ENCODE measurements at regions not wholly inside any gene's neighbourhood (a gene's known extent, or its start where the extent isn't known, plus 50 kb on each side); places are given as distances from the start of the nearest gene placed in this dataset.
A peak's percentile ranks its signal among the peaks of the same experiment; 100 is the strongest.
"Not testable (repeated sequence)": the region's sequence is repeated elsewhere in the genome, so short reads cannot be mapped to it uniquely, and the experiment has no call there.

DNA sequence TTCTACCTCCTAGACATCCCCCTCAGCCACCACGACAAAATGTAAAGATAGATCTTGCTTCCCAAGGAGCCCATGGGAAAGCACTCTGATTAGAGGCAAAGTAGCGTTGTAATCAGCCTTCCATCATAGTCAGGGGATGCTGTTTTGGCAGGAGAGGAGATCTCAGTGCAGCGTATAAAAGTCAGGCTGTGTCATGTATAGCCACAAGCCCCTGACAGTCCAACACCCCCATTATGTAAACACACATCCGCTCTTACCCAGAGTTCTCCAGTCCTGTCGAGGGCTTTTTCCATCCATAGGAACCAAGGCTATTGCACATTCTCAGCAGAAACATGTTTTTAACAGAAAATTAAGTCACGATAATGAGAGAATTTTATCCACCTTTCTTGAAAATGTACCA, 156.3 kb downstream of the CYSLTR2 start:
- DNase-seq, result no peak

DNA sequence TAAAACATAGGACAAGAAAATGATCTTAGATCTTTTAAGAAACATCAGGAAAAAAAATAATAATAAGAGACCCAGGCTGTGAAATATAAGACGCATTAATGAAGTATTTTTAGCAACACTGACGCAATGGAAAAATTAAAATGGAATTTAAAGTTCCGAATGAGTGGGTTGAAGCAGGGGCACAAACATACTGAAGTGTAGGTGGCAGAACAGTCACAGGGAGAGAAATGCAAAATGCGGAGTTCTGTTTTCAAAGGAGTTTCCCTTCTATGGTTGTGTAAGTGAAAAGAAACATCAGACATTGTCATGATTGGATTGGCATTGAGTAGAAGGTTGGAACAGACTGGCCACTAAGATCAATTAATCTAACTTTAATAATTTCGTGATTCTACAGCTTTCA, 159.8 kb downstream of the CYSLTR2 start:
- no peak for DNase-seq

DNA sequence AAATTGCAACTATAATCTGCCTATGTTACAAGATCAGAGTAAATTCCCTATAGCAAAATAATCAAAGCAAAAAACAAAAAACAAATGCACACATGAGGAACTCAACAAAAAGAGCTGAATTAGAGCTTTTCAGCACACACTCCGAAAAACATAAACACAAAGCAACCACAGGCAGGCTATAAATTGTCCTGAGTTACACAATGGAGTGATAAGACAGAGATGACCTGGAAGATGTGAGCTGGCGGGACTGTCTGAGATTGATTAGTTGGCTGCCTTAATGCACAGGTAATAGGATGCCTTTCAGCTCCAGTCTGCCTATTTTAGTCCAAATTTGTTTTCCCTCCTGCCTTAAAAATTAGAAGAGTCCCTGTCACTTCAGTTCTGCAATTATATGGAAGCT, 159.0 kb upstream of the FNDC3A start:
- DNase-seq, result no peak

DNA sequence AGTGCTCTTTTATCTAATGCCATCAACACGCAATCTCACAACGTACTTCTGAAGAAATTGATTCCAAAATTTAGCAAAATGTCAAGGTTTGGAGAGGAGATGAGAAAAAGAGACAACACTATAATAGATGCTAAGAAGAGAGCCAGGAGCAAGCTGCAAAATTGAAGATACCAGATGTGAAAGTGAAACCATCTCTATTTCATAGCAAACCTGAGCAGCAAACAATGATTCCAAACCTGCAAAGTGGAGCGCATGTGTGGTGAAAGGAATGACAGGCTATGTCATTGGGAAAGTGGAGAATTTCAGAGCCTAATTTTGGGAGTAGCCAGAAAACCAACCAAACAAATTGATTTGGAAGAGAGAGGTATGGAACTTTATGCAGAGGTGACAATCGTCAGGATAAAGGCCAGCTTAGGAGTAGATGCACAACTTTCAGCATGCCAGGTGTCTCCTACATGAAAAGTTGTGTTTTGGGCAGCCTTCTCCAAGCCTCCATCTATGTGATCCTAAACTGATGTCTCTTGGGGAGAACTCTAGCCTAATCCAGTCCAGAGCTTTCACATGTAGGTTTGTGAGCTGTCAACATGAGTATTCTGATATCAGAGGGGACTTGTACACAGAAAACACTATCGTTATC, 158.4 kb upstream of the FNDC3A start:
- DNase-seq, result peak; percentile 9

DNA sequence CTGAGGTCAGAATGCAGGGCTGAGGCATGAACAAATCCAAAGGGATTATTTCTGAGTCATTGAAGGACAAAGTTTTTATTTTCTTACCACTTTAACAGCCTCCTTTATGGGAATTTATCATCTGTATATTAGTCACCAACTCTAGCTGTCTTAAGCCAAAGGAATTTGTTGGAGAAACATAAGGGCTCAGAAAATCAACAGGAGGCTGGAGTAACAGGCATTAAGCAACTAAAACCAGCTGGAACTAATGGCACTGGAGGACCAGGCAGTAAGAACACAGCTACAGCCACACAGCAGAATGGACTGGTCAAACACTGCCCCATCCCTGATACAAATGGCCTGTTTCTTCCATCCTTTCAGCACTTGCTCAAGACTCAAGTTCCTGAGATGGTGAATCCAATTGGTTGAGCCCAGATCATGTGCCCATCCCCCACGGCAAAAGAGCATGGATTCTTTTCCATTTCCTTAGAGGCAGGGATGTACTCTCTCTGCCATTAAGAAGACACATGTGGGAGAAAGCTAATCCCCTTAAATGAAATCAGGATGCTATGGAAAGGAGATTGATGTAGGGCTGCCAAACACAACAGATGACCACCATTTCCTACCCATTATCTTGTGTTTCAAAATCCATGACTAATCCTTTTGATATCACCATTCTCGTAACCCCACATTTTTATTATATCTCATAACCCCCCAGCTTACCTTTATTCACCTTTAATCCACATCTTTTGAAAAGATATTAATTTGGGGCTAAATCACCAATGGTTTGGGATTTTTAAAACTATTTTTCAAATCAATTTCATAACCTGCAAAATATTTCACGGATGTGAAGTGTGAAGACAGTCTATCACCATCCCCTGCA, 157.0 kb upstream of the FNDC3A start:
- DNase-seq, result no peak

DNA sequence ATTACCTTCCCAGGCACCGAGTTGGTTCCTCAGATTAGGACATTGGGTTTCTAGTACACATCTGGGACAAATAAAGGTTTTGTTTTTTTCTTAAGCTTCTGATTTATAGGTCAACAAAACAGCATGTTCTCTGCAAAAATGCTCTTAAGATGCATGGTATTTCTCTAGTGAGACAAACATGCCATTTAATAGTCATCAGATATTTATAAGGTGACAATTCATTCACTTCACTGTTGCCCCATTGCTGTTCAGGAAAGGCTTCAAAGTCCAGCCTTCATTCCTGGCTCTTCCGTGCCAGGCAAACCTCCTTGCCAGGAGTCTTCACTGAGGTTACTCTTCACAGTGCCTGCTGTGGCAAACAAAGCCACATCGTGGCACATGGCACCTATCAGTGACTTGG, 156.3 kb upstream of the FNDC3A start:
- no peak for DNase-seq

DNA sequence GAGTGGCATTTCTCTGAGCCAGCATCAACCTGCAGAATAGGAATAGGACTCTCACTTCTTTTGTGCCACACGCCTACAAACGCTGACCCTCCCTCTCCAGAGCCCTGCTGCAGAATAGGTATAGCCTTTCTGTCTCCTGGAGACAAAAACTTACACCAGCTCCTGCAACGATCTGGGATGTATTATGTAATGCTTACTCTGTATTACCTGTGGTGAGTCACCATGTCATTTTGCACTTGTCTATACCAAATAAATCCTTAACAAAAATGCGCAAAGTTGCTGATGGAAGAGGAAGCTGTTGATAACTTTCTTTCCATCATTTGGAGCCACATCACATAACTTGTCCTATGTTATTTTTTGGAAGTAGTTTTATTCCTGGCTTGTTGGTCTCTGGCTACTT, 155.8 kb upstream of the FNDC3A start:
- DNase-seq, result no peak

DNA sequence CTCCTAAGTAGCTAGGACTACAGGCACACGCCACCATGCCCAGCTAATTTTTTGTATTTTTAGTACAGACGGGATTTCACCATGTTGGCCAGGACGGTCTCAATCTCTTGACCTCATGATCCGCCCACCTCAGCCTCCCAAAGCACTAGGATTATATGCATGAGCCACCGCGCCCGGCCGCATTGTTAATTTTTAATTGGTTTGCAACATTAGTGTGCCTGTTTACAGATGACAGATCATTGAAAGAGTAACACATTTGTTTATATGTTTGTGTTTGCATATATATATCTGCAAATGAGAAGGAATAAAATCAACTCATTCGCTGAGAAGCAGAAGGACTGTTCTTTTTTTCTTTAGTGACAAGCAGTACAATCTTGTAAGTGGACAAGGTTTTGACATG, 152.2 kb upstream of the FNDC3A start:
- not testable (repeated sequence) for DNase-seq

DNA sequence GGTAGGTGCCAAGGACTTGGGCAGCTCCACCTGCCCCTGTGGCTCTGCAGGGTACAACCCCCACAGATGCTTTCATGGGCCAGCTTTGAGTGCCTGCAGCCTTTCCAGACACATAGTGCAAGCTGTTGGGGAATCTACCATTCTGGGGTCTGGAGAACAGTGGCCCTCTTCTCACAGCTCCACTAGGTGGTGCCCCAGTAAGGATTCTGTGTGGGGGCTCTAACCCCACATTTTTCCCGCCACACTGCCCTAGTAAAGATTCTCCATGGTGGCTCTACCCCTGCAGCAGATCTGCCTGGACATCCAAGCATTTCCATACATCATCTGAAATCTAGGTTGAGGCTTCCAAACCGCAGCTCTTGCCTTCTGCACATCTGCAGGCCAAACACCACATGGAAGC, 149.7 kb upstream of the FNDC3A start:
- DNase-seq, result no peak

DNA sequence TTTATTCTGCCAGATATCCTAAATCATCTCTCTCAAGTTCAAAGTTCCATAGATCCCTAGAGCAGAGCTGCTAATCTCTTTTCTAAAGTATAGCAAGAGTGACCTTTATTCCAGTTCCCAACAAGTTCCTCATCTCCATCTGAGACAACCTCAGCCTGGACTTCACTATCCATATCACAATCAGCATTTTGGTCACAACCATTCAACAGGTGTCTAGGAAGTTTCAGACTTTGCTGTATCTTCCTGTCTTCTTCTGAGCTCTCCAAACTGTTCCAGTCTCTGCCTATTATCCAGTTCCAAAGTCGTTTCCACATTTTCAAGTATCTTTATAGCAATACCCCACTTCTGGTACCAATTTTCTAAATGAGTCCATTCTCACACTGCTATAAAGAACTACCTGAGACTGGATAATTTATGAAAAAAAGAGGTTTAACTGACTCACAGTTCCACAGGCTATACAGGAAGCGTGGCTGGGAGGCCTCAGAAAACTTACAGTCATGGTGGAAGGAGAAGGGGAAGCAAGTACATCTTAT, 148.7 kb upstream of the FNDC3A start:
- DNase-seq, result not testable (repeated sequence)

DNA sequence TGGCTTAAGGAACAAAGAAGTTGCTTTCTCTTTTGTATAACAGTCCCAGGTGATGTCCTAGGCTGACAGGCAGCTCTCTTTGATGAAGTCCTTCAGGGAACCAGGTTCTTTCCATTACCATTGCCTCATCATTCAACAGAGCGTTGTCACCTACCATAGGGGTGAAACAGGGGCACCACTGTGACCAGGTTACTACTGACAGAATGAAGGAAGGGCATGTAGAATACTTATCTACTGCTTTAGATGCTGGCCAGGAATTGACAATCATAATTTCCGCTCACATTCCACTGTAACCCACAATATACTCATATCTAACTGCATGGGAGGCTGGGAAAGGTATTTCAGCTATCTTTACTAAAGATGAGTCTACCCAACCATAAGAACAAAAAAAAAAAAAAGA, 148.0 kb upstream of the FNDC3A start:
- DNase-seq, result no peak

DNA sequence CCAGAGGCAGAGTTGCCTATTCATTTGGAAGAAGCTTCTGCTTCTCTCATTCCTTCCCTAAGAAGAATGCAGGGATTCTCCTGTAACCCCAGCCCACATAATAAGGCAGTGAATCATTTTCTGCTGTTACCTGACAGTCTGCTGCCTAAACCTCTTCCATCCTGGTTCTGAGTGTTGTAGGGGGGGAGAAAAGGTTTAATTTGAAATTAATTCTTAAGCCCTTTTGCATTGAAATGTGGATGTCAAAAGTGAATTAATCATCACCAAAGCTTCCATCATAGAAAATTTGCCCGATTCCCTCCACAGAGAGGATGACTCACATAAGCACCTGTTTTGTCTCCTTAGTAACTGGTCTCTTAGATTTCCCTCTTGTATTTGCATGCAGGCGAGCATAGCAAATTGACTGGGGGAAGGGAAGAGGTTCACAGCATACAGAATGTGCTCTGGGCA, 146.7 kb upstream of the FNDC3A start:
- DNase-seq, result peak; percentile 25

DNA sequence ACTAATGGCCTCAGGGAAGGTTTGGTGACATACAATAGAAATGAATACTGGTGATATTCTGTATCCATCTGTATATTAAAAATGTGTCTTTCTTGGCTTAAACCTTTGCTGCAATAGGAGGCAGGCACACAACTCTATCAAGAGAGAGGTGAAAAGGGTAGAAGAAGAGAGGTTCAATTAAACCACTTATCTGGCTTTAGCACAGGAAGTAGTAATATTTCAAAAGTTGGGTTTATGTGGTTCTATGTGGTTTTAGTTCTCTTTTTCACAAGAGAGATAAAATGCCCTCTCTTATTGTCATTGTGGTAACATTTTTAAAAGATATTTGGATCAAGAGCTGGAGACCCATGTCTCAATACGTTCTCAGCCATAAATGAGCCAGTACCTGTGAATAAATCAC, 146.2 kb upstream of the FNDC3A start:
- no peak for DNase-seq

DNA sequence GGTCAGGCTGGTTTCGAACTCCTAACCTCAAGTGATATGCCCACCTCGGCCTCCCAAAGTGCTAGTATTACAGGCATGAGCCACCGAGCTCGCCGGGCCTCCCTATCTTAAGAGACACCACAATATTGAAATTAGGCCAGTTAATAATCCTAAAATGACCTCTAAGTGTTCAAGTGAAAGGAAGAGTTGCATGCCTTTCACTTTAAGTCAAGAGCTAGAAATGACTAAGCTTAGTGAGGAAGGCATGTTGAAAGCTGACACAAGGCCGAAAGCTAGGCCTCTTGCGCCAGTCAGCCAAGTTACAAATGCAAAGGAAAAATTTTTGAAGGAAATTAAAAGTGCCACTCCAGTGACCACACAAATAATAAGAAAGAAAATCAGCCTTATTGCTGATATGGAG, 144.5 kb upstream of the FNDC3A start:
- DNase-seq, result peak; percentile 64

DNA sequence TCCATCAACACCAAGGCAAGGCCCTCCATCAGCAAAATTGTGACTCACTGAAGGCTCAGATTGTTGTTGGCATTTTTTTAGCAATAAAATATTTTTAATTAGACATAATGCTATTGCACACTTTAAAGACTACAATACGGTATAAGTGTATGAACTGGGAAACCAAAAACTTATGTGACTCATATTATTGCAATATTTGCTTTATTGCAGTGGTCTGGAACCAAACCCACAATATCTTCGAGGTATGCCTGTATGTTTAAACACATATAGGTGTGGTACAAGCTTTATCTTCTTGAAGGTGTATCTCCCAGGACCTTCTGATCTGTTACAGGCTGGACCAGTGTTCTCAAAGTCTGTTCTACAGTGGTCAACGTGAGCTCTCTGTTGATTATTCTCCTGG, 142.3 kb upstream of the FNDC3A start:
- no peak for DNase-seq

DNA sequence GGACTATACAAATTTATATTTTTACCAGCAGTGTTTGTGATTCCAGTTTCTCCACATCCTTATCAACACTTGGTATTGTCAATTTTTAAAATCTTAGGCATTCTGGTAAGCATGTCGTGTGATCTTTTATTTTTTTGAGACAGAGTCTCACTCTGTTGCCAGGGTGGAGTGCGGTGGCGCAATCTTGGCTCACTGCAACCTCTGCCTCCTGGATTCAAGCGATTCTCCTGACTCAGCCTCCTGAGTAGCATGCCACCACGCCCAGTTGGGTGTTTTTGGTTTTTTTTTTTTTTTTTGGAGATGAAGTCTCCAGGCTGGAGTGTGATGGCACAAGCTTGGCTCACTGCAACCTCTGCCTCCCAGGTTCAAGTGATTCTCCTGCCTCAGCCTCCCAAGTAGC, 140.4 kb upstream of the FNDC3A start:
- DNase-seq, result not testable (repeated sequence)

DNA sequence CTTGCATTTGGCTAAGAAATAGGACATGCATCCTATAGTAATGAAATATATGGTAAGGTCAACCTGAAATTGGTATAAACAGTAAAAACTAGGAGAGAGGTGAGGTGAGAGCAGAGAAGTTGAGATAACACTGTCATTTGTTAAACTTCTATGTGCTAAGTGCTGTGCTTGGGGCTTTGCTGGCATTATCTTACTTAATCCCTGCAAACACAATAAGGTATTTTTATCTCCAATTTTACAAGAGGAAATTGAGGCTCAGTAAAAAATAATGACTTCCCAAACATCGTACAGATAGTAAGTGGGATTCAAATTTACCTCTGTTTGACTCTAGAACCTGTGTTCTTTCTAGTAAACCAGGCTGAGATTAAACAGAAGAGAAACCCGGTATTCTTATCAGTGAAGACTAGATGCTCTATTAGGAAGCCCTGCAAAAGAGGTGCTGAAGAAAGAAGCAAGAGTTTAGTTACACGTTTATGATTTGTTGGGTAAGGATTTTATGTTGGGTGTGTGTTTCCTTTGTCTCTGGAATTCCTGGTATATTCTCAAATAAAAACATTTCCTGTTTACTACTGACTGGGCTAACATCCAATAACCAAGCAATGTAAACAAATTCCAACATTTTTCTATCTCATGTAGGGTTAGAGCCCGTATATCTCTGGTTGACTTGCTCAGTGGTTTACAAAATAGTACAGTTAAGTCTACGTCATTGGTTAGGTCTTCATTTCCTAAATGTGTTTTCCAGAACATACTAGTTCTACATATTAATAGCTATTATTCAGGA, 137.3 kb upstream of the FNDC3A start:
- DNase-seq, result no peak

DNA sequence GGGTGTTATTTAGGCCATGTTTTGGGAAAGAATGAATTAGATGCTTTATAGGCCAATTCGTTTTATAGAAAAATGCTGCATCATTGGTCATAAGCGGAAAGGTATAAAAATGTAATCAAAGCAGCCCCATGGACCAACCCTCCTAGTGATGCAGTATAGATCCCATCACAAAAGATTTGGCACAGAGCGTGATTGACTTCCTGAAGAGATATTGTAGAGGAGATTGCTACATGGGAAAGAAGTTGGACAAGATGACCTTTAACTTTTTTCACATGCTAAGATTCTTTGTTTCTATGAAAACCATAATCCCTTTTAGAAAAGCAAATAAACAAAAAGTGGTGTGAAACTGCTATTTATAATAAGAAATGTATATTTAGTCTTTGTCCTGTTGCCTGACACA, 136.5 kb upstream of the FNDC3A start:
- DNase-seq, result no peak

DNA sequence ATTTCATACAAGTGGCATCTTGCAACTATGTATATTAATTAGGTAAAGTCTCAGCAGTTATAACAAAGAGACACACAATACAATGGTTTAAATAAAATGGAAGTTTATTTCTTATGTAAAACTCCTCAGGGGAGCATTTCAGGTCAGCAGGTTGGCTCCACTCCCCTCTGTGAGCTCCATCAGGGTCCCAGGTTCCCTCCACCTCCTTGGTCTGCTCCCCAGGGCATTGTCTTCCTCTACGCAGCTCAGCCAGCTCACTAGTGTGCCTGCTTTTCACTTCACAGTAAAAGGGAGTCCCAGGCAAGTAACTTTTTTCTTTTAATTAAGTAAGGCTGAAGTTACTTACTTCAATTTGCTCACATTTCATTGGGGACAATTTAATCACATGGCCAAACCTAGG, 135.3 kb upstream of the FNDC3A start:
- DNase-seq, result no peak

DNA sequence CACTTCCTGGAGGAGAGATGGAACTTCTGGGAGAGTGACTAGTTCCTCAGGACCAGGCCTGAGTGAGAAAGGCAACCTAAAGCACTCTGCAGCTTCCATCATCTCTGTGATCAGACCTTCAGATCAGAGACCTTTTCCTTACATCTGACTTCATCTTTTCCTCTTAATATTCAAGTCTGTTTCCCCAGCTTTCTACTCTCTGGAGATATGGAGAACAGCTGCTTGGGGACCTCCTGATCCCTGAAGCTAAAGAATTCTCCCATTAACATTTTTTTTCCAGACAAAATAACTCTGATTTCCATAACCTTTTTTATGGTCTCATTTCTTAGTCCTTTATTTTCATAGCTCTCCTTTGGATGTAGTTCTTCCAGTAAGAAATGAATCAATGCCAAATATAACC, 133.4 kb upstream of the FNDC3A start:
- no peak for DNase-seq

DNA sequence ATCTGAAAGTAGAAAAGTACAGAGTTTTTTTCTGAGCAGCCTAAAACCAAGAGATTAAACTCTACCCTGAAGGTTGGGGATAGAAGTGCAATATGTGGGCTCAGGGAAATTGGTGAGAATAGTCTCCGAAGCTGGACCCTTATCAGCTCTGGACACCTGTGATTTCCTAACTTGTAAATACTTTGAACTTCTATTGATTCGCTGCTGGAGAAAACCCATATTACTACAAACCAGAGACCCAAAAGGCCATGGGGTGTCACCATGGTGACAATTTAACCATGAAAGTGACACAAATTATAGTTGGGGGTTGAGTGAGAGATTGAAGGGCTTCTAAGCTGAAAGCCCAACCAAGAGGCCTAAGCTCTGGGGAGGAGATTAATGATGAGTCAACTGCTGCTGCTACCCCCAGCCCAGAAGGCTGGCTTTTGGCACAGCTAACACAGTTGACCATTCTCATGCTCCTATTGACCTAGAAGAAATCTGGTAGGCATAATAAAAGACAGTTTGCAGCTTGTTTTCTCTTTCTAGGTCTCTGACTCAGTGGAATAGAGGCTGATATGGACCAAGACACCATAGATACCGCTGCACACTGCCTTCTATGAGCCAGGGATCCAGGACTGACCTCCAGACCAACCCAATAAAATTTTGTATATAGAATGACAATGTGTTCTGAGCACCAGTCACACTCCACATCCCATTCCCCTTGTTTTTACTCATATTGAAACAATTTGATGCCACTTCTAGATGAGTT, 131.9 kb upstream of the FNDC3A start:
- DNase-seq, result no peak

DNA sequence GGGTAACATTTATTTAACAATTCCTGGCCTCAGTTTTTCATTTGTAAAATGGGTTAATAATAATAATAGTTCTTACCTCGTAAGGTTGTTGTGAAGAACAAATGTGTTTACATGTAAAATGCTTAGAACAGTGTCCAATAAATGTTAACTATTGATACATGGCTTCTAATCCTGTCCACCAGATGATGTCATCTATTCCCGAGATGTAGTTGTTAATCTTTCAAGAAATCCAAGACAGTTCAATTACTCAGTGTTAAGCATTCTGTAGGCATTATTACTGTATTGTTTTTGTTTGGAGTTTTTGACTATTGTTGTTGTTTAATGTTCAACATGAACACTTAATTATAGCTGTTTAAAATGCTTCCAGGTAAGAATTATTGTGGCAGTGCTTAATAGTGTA, 131.0 kb upstream of the FNDC3A start:
- no peak for DNase-seq

DNA sequence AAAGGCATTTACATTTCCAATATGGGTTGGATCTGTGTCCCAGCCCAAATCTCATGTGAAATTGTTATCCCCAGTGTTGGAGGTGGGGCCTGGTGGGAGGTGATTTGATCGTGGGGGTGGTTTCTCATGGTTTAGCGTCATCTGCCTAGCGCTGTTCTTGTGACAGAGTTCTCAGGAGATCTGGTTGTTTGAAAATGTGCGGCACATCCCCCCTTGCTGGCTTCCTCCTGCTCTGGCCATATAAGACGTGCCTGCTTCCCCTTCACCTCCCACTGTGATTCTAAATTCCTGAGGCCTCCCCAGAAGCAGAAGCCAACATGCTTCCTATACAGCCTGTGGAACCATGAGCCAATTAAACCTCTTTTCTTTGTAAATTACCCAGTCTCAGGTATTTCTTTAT, 126.2 kb upstream of the FNDC3A start:
- no peak for DNase-seq

Measured in activated CD4-positive, alpha-beta T cell treated with anti-CD3 and anti-CD28 coated beads, Interleukin-2, Interleukin-6, amounts not matched to agents 100 ng/mL and 50 ng/mL, durations not matched to agents 16 hours and 8 hours (primary cell).